Dermis blood vessel endothelial cell (primary cell): ENCODE measurements at regions not wholly inside any gene's neighbourhood (a gene's known extent, or its start where the extent isn't known, plus 50 kb on each side); places are given as distances from the start of the nearest gene placed in this dataset.
"Not testable (repeated sequence)": the region's sequence is repeated elsewhere in the genome, so short reads cannot be mapped to it uniquely, and the experiment has no call there.

Experiments used
- DNase-seq: peaks from one replicate; pipeline ENCODE4 v3.0.0; 2010

- DNase-seq, result not testable (repeated sequence)
Measured at GRCh38 chr5:148744380-148744779, 82.0 kb upstream of the ADRB2 start.

DNA sequence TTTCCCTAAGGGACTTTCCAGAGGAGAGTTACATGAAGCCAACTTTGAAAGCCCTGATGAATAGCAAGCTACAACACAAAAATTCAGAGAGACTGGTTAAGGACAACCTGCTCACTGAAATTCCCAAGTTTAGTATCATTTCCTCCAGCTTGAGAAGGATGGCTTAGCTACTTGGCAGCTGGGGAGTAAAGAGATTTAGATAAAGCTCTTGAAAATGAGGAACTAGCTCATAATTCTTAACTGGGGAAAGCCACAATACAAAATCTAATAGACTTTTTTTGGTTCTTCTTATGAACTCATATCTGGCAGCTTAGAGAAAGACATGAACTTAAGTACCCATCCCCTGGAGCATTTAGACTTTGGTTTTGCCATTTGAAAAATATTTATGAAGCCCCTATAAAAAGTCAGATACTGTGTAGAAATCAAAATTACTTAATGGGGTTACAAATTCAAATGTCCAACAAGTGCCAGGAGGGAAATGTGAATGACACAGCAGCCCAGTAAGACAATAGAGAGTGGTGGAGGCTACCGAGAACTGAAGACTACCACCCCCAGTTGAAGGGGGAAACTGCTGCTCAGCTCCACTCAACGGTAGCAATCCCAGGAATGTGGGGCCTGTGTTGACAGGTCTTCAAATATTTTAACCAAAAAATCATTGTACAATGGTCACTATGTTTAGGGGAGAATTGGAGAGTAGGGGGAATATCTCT, 79.4 kb upstream of the ADRB2 start:
- peak; percentile 58 for DNase-seq

DNA sequence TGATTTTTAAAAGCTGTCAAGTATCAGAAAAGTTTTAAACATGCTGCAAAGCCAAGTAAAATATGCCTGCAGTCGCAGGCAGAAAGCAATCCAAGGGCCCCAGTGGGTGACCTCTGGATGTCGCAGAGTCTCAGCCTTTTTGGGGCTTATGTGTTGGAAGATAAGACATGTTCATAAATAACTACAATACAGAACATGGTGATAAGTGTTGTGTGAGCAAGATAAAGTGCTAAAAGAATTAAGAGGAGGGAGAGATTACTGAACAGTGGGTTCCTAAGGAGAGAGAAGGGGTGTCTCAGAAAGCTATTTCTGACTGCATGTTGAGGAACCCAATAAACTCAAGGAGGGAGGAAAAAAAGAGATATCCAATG, 78.9 kb upstream of the ADRB2 start:
- DNase-seq, result no peak

GRCh38 chr5:148748702-148749392, 77.6 kb upstream of the ADRB2 start:
- no peak for DNase-seq

- DNase-seq, result no peak
Measured at GRCh38 chr5:148750614-148751013, 75.8 kb upstream of the ADRB2 start.

DNA sequence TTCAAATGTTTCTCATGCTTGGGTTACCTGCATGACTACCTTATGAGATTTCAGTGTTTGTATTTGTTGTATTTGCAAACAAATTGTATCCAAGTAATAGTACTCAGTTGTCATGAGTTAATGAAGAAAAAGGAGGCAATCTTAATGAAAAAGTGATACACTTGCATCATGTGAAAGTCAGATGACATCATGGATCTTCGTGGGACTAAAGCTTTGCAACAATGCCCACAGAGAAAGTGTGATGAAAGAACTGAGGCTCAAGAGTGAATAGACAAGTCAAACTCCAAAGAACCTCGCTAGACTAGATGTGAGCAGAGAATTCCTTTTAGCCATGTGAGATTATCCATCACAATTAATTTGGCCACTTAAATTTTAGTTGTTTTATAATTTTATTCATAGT, 75.4 kb upstream of the ADRB2 start:
- no peak for DNase-seq

DNA sequence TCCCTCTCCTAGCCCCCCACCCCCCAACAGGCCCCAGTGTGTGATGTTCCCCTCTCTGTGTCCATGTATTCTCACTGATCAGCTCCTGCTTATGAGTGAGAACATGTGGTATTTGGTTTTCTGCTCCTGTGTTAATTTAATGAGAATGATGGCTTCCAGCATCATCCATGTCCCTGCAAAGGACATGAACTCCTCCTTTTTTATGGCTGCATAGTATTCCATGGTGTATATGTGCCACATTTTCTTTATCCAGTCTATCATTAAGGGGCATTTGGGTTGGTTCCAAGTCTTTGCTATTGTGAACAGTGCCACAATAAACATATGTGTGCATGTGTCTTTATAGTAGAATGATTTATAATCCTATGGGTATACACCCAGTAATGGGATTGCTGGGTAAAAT, 74.0 kb upstream of the ADRB2 start:
- DNase-seq, result not testable (repeated sequence)

DNA sequence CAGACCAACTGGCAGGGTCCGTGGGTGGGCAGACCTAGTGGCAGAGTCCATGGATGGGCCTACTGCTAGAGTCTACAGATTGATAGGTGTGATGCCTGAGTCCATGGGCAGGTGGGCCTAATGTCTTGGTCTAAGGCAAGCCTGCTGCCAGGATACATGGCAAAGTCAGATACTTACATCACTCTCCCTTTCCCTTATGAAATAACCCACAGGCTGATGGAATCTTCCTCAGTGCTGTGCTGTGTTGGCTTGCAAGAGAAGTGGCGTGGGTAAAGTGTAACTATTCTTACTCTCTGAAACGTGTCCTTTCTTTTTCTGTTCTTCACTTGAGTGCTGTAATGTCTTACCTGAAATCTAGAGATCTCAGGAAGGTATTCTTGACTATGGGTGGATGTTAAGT, 67.3 kb upstream of the ADRB2 start:
- DNase-seq, result no peak

DNA sequence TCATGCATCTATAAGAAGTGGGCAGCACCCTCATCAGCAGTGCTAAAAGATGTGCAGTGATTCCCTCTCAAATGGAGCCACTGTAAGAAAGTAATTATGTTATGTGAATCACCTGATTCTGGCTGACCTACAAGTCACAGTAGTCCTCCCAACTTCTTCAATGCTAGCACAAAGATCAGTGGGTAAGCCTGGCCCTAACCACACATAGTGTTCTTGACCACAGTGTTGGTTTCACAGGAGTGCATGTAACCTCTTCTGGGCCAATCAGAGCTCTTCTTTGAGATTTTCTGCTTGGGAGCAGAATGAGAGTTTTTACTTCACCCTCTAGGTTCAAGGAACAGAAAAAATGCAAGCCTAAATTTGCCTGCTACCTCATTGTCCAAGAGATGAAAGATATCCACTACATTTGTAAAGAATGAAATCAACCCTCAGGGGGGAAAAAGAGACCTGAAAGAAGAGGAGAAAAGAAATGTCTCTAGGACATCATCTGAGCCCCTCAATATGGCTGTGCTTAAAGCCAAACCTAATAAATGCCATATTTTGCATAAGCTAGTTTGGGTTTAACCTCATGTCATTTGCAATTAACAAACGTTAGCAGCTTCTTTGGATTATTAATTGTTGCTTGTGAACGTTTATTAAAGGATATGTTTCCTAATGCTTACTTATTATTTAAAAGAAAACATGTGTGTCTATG, 65.3 kb upstream of the ADRB2 start:
- DNase-seq, result no peak

DNA sequence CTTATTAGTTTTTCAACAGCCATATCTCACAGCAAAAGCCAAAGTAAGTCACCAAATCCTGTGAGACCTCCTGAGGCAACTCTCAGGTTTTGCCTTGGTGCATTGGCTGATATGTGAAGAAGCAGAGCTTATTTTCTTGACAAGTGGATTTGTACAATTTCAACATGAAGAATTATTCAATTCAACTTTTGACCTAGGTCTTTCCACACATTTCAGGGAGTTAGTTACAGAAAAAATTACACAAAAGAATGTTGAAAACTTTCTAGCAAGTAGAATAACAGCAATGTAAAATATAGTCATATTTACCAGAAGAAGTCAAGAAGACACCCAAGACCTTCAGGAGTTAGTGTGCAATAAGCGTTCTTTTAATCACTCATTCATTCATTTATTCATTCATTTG, 62.4 kb upstream of the ADRB2 start:
- no peak for DNase-seq

DNA sequence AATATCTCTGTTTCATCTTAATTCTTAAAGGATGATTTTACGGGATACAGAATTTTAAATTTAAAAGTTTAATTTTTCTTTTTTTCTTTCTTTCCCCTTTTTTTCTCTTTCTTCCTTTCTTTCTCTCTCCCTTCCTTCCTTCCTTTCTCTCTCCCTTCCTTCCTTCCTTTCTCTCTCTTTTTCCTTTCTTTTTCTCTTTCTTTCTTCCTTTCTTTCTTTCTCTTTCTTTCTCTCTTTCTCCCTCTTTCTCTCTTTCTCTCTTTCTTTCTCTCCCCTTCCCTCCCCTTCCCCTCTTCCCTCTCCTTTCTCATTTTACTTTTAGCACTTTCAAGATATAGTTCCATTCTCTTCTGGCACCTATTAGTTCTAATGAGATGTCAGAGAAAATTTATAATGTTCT, 61.4 kb upstream of the ADRB2 start:
- DNase-seq, result no peak

DNA sequence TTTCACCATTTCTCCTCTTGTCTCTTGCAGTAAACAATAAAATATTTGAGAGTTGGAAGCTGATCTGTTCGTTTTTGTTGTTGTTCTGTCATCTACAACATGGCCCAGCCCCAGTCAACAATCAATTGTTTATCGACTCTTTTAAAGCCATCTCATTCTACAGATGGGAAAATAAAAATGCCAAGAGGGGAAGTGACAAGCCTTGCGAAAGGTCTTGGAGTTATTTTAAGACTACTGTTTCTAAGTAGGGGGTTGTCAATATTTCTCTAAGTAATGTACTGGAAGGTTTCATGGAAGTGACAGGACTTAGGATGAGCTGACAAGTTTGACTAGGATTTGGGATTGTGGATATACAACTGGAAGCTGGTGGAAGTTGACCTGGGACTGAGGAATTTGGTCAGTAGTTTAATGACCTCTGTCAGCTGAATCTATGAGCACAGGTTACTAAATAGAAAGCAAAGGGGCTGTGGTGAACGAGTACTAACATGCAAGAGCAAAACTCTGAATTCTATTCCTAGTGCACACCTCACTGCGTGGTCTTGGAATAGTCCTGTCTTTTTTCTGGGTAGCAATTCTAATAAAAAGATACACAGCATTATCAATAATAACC, 57.5 kb upstream of the ADRB2 start:
- no peak for DNase-seq

DNA sequence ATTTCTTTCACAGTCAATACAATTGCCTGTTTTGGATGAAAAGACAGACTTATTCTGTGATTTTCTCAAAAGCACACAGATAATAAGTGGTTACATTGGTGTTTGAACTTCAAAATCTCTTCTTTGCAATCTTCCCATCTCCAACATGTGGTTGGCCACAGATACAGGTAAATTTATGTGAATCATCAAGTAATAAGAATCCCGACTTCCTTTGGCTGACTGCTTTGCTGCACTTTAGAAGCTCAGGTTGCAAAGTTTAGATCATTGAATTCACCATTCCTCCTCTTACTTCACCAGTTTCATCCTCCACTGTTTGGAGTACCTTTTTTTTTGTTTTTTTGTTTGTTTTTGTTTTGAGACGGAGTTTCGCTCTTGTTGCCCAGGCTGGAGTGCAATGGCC, 56.5 kb upstream of the ADRB2 start:
- no peak for DNase-seq

DNA sequence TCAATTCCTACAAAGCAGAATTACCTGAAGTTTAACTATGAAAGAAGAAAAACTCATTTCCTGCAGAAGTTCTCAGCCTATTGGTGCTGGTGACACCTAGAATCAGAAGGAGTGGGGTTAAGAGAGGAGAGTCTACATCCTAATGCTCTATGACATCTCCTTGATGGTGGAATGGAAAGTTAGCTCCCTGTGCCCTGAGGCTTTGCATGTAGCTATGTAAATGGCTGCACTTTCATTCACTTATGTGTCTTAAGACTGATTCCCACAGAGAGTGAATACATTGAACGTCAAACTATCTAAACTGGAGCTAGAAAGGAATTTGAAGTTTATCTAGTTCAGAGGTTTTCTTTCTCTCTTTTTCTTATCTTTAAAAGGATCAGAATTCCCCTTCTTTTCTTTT, 52.1 kb upstream of the ADRB2 start:
- DNase-seq, result no peak

GRCh38 chr5:148776261-148776660, 50.1 kb upstream of the ADRB2 start:
- no peak for DNase-seq
